ENCODE measurements at regions not wholly inside any gene's neighbourhood (a gene's known extent, or its start where the extent isn't known, plus 50 kb on each side); places are given as distances from the start of the nearest gene placed in this dataset.

DNA sequence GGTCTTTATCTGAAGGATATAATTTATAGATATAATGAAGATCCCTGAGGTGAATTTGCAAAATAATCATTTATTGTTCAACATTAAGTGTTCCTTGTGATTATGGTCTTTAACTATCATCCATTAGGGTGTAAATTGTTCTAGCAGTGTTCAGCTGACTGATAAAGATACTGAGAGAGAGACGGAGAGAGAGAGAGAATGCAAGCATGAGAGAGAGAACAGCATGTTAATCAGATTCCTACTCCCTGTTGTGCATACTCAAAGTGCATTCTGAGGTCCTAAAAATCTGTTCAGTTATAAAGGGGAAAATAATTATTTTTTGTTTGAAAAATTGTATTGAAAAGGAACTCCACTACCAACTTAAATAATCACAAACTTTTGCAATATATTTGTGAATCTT lies 271.0 kb upstream of the CBLB start:
- TF ChIP-seq, protein P1, sequence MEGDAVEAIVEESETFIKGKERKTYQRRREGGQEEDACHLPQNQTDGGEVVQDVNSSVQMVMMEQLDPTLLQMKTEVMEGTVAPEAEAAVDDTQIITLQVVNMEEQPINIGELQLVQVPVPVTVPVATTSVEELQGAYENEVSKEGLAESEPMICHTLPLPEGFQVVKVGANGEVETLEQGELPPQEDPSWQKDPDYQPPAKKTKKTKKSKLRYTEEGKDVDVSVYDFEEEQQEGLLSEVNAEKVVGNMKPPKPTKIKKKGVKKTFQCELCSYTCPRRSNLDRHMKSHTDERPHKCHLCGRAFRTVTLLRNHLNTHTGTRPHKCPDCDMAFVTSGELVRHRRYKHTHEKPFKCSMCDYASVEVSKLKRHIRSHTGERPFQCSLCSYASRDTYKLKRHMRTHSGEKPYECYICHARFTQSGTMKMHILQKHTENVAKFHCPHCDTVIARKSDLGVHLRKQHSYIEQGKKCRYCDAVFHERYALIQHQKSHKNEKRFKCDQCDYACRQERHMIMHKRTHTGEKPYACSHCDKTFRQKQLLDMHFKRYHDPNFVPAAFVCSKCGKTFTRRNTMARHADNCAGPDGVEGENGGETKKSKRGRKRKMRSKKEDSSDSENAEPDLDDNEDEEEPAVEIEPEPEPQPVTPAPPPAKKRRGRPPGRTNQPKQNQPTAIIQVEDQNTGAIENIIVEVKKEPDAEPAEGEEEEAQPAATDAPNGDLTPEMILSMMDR (conservative IDR thresholded peaks at IDR 0.05 in 1 of 2, IDR thresholded peaks at IDR 0.05 in 1 of 2; ENCODE audit: extremely low read depth in 1 of 2, insufficient read depth in 1 of 2, low read depth in 1 of 2, low read length in 2 of 2), result no peak
- no peak for TF ChIP-seq EZH2 (IDR thresholded peaks at IDR 0.05; ENCODE audit: borderline replicate concordance, low read length)

All from mammary epithelial cell (primary cell).